ENCODE measurements at regions not wholly inside any gene's neighbourhood (a gene's known extent, or its start where the extent isn't known, plus 50 kb on each side); places are given as distances from the start of the nearest gene placed in this dataset.

DNA sequence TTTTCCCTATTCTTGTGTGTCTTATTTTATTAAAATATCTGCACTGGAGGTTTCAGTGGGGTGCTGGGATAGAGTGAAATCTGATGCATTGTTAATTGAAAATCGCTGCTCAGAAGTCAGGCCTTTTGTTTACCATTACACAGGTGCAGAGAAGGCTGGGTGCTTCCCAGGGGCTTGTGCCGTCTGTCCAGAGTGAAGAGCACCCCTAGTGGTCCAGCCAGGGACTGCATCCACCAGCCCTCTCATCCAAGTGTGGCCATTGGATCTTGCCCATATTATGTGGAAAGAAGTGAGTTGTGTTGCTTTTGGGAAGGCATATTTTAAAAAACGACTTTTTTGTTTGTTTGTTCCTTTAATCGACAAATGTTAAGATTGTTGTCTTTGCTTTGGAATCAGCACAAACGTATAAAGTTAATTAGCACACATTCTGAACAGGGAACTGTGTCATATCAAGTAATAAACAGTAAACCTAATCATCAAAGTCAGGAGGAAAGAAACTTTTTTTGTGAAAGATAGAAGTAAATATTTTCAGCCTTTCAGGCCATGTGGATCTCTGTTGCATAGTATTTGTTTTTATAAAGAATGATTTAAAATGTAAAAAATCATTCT, 315.6 kb downstream of the MTRR start:
- Histone ChIP-seq H3F3A (ENCODE audit: control insufficient read depth, insufficient read depth) (no peaks in the 10 kb centered on the region), H3K27ac (ENCODE audit: low read depth, low read length) (no peak overlapping the region), H3K27me3 (ENCODE audit: control insufficient read depth, low read length) (no peaks in the 10 kb centered on the region), H4K20me1 (ENCODE audit: control insufficient read depth, insufficient read depth, low read depth, low read length) (no peaks in the 10 kb centered on the region), H3K36me3 (ENCODE audit: control insufficient read depth, low read length) (no peaks in the 10 kb centered on the region), H3K9me3 (ENCODE audit: control insufficient read depth, insufficient read depth, low read length) (no peaks in the 10 kb centered on the region), H3K79me2 (ENCODE audit: control insufficient read depth, low read length) (no peaks in the 10 kb centered on the region), H3K4me1 (ENCODE audit: control insufficient read depth, low read length) (no peaks in the 10 kb centered on the region), H3K9me2 (replicated peaks; ENCODE audit: control insufficient read depth, low read length) (no peaks in the 10 kb centered on the region; the same call in 1 of the 2 replicates), H3K4me3 (ENCODE audit: low read length) (no peak overlapping the region), H3K4me2 (ENCODE audit: low read length) (no peak overlapping the region)
- TF ChIP-seq, protein P1, sequence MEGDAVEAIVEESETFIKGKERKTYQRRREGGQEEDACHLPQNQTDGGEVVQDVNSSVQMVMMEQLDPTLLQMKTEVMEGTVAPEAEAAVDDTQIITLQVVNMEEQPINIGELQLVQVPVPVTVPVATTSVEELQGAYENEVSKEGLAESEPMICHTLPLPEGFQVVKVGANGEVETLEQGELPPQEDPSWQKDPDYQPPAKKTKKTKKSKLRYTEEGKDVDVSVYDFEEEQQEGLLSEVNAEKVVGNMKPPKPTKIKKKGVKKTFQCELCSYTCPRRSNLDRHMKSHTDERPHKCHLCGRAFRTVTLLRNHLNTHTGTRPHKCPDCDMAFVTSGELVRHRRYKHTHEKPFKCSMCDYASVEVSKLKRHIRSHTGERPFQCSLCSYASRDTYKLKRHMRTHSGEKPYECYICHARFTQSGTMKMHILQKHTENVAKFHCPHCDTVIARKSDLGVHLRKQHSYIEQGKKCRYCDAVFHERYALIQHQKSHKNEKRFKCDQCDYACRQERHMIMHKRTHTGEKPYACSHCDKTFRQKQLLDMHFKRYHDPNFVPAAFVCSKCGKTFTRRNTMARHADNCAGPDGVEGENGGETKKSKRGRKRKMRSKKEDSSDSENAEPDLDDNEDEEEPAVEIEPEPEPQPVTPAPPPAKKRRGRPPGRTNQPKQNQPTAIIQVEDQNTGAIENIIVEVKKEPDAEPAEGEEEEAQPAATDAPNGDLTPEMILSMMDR (IDR thresholded peaks at IDR 0.05; ENCODE audit: low read depth, low read length, poor library complexity, severe bottlenecking) = peak; percentile 92
- no peak for TF ChIP-seq EZH2phosphoT487 (IDR thresholded peaks at IDR 0.05; ENCODE audit: borderline replicate concordance, low read length)

DNA sequence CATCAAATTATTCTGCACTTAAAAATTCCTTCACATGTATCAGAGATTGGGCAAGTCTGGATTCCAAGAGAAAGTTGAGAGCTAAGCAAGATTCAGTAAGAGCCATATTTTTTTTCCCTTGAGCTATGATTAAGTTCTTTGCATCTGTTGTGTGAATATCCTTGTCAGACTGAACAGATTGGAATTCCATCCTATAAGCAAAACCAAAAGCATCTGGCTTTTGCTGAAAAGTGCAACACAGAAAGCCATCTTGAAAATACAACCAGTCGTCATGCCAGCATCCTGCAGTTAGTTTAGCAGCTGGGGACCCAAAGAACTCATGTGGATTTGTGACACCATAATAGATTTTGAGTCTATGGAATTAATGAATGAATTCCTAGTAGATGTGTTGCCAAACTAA, 316.9 kb downstream of the MTRR start:
- Histone ChIP-seq H3K9me2 (replicated peaks; ENCODE audit: control insufficient read depth, low read length) (no peaks in the 10 kb centered on the region; the same call in 1 of the 2 replicates), H3F3A (ENCODE audit: control insufficient read depth, insufficient read depth) (no peaks in the 10 kb centered on the region), H3K4me1 (ENCODE audit: control insufficient read depth, low read length) (no peaks in the 10 kb centered on the region), H3K36me3 (ENCODE audit: control insufficient read depth, low read length) (no peaks in the 10 kb centered on the region), H3K27me3 (ENCODE audit: control insufficient read depth, low read length) (no peaks in the 10 kb centered on the region), H4K20me1 (ENCODE audit: control insufficient read depth, insufficient read depth, low read depth, low read length) (no peaks in the 10 kb centered on the region), H3K27ac (ENCODE audit: low read depth, low read length) (no peak overlapping the region), H3K4me3 (ENCODE audit: low read length) (no peak overlapping the region), H3K79me2 (ENCODE audit: control insufficient read depth, low read length) (no peaks in the 10 kb centered on the region), H3K9me3 (ENCODE audit: control insufficient read depth, insufficient read depth, low read length) (no peaks in the 10 kb centered on the region), H3K4me2 (ENCODE audit: low read length) (no peak overlapping the region)
- no peak for TF ChIP-seq EZH2phosphoT487 (IDR thresholded peaks at IDR 0.05; ENCODE audit: borderline replicate concordance, low read length)
- TF ChIP-seq, protein P1 (IDR thresholded peaks at IDR 0.05; ENCODE audit: low read depth, low read length, poor library complexity, severe bottlenecking) = no peak

DNA sequence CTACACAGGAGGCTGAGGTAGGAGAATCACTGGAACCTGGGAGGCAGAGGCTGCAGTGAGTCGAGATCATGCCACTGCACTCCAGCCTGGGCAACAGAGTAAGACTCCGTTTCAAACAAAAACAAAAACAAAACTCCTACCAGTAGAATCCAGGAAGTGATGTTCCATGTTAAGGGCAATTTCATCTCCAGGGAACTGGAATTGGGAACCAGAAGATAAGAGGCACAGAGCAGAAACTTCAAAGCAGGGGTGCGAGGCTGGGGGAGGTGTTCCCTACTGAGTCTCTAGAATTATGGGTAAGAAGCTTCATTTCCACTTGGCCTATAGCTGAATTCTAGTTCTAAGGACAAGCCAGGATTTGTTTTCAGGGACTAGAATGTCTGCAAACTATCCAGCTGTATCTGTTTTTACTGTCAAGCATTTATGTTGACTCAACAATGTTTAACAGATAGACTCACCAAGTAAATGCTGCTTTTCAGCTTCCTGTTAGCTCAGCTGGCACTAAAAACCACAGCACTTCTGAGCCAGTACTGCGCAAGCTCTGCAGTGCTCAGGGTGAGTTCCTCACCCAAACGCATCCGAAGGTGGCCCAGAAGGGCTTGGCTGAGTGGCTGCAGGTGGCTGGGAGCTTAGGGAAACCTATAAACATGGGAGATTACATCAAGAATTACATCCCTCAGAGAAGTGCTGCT, 320.1 kb downstream of the MTRR start:
- Histone ChIP-seq H3K27me3 (ENCODE audit: control insufficient read depth, low read length) (no peaks in the 10 kb centered on the region), H3K9me2 (replicated peaks; ENCODE audit: control insufficient read depth, low read length) (no peaks in the 10 kb centered on the region), H3K9me3 (ENCODE audit: control insufficient read depth, insufficient read depth, low read length) (no peaks in the 10 kb centered on the region; the same call in 1 of the 2 replicates), H3F3A (ENCODE audit: control insufficient read depth, insufficient read depth) (no peaks in the 10 kb centered on the region), H3K79me2 (ENCODE audit: control insufficient read depth, low read length) (no peaks in the 10 kb centered on the region), H3K36me3 (ENCODE audit: control insufficient read depth, low read length) (no peaks in the 10 kb centered on the region), H3K27ac (ENCODE audit: low read depth, low read length) (no peak overlapping the region), H4K20me1 (ENCODE audit: control insufficient read depth, insufficient read depth, low read depth, low read length) (no peaks in the 10 kb centered on the region), H3K4me3 (ENCODE audit: low read length) (no peak overlapping the region), H3K4me2 (ENCODE audit: low read length) (no peak overlapping the region), H3K4me1 (ENCODE audit: control insufficient read depth, low read length) (no peaks in the 10 kb centered on the region)
- TF ChIP-seq EZH2phosphoT487 (IDR thresholded peaks at IDR 0.05; ENCODE audit: borderline replicate concordance, low read length) = no peak
- TF ChIP-seq, protein P1 (IDR thresholded peaks at IDR 0.05; ENCODE audit: low read depth, low read length, poor library complexity, severe bottlenecking) = no peak
